ENCODE measurements at regions not wholly inside any gene's neighbourhood (a gene's known extent, or its start where the extent isn't known, plus 50 kb on each side); places are given as distances from the start of the nearest gene placed in this dataset.
"Not testable (repeated sequence)": the region's sequence is repeated elsewhere in the genome, so short reads cannot be mapped to it uniquely, and the experiment has no call there.

- not testable (repeated sequence) for DNase-seq
These were observed 323.7 kb downstream of the ADGRD1 start for GRCh38 chr12:131277186-131278091.

GRCh38 chr12:131278451-131279115, 324.9 kb downstream of the ADGRD1 start:
- not testable (repeated sequence) for DNase-seq

GRCh38 chr12:131279281-131279921, 325.7 kb downstream of the ADGRD1 start:
- DNase-seq = no peak

- DNase-seq = no peak
These were observed 326.7 kb downstream of the ADGRD1 start for GRCh38 chr12:131280426-131280825.

- no peak for DNase-seq
These were observed 327.3 kb downstream of the ADGRD1 start for GRCh38 chr12:131281016-131281415.

GRCh38 chr12:131282292-131283080, 328.8 kb downstream of the ADGRD1 start:
- no peak for DNase-seq

- DNase-seq = no peak
These were observed 329.6 kb downstream of the ADGRD1 start for GRCh38 chr12:131283191-131283861.

- not testable (repeated sequence) for DNase-seq
These were observed 330.4 kb downstream of the ADGRD1 start for GRCh38 chr12:131283862-131284825.

- not testable (repeated sequence) for DNase-seq
These were observed 331.5 kb downstream of the ADGRD1 start for GRCh38 chr12:131284954-131285904.

GRCh38 chr12:131285905-131286295, 332.2 kb downstream of the ADGRD1 start:
- DNase-seq = not testable (repeated sequence)

GRCh38 chr12:131286301-131286700, 332.6 kb downstream of the ADGRD1 start:
- not testable (repeated sequence) for DNase-seq

- DNase-seq = no peak
These were observed 333.6 kb downstream of the ADGRD1 start for GRCh38 chr12:131287015-131287937.

GRCh38 chr12:131287938-131288764, 334.4 kb downstream of the ADGRD1 start:
- no peak for DNase-seq

- not testable (repeated sequence) for DNase-seq
These were observed 335.3 kb downstream of the ADGRD1 start for GRCh38 chr12:131288765-131289695.

- DNase-seq = not testable (repeated sequence)
These were observed 336.1 kb downstream of the ADGRD1 start for GRCh38 chr12:131289807-131290206.

- DNase-seq = no peak
These were observed 336.7 kb downstream of the ADGRD1 start for GRCh38 chr12:131290255-131290959.
